DND-41 (cell line): ENCODE measurements at regions not wholly inside any gene's neighbourhood (a gene's known extent, or its start where the extent isn't known, plus 50 kb on each side); places are given as distances from the start of the nearest gene placed in this dataset.
"Not testable (repeated sequence)": the region's sequence is repeated elsewhere in the genome, so short reads cannot be mapped to it uniquely, and the experiment has no call there.

ENCODE experiments used
- ATAC-seq: fragments of 200-7000 bp; cut with Tn5 transposase; 3 replicates; pipeline ENCODE4 v1.9.1; 2021; ENCODE audit warnings: low read depth; ENCODE audit not compliant: insufficient read depth
- DNase-seq: peaks from one replicate; pipeline ENCODE4 v3.0.0-alpha.2; 2020
- H2AFZ ChIP-seq: 2 replicates; pipeline ENCODE4 v1.6.0; 2012; ENCODE audit warnings: low read depth, low read length
- H3K27ac ChIP-seq: 2 replicates; pipeline ENCODE4 v1.5.1; 2012; ENCODE audit warnings: low read length, inconsistent platforms
- H3K27me3 ChIP-seq: fragments of 200-600 bp; sonication (generic); 2 replicates; pipeline ENCODE4 v1.6.0; 2012; ENCODE audit warnings: low read length, mild to moderate bottlenecking, inconsistent platforms; ENCODE audit not compliant: insufficient read depth, poor library complexity
- H3K36me3 ChIP-seq: 2 replicates; pipeline ENCODE4 v1.5.1; 2012; ENCODE audit warnings: low read length, inconsistent platforms; ENCODE audit not compliant: insufficient read depth
- H3K4me1 ChIP-seq: 2 replicates; pipeline ENCODE4 v1.5.1; 2012; ENCODE audit warnings: mild to moderate bottlenecking, low read length; ENCODE audit not compliant: insufficient read depth
- H3K4me2 ChIP-seq: 2 replicates; pipeline ENCODE4 v1.6.0; 2012; ENCODE audit warnings: mild to moderate bottlenecking, moderate library complexity, low read length, inconsistent platforms; ENCODE audit not compliant: insufficient read depth
- H3K4me3 ChIP-seq, 2 experiments: fragments of 200-600 bp in 1 of 2; shearing (Covaris generic) in 1 of 2; 2 replicates each; pipeline ENCODE4 v1.5.1; 2012 to 2016; ENCODE audit warnings: inconsistent platforms in 2 of 2, low read length in 2 of 2, mild to moderate bottlenecking in 2 of 2, low read depth in 1 of 2, moderate library complexity in 1 of 2
- H3K79me2 ChIP-seq: 2 replicates; pipeline ENCODE4 v1.6.0; 2012; ENCODE audit warnings: low read length, inconsistent platforms; ENCODE audit not compliant: insufficient read depth
- H3K9ac ChIP-seq: 2 replicates; pipeline ENCODE4 v1.6.0; 2012; ENCODE audit warnings: low read depth, mild to moderate bottlenecking, inconsistent platforms, low read length, moderate library complexity
- H3K9me3 ChIP-seq: 2 replicates; pipeline ENCODE4 v1.5.1; 2012; ENCODE audit warnings: low read length, moderate library complexity, mild to moderate bottlenecking, inconsistent platforms; ENCODE audit not compliant: insufficient read depth, severe bottlenecking
- H4K20me1 ChIP-seq: 2 replicates; pipeline ENCODE4 v1.6.0; 2012; ENCODE audit warnings: low read length; ENCODE audit not compliant: insufficient read depth
- CTCF ChIP-seq: IDR thresholded peaks from 2 replicates; pipeline ENCODE4 v1.5.1; 2012; ENCODE audit warnings: borderline replicate concordance, low read length, moderate library complexity, mild to moderate bottlenecking; ENCODE audit not compliant: poor library complexity, severe bottlenecking; ENCODE audit errors: extremely low read depth
- EZH2 ChIP-seq: IDR thresholded peaks from 3 replicates; pipeline ENCODE4 v1.6.1; 2012; ENCODE audit warnings: borderline replicate concordance, low read depth, mild to moderate bottlenecking, moderate library complexity, low read length, inconsistent platforms; ENCODE audit not compliant: severe bottlenecking

GRCh38 chr4:71882113-71882841 is 98.4 kb upstream of the GC start:
- Histone ChIP-seq H3K27me3 (no peaks in the 10 kb centered on the region), H3K4me3 (no peak overlapping the region), H3K79me2 (no peaks in the 10 kb centered on the region), H3K9ac (no peak overlapping the region), H3K4me2 (no peak overlapping the region), H3K9me3 (no peaks in the 10 kb centered on the region), H4K20me1 (no peaks in the 10 kb centered on the region), H3K4me1 (no peaks in the 10 kb centered on the region), H2AFZ (no peak overlapping the region), H3K27ac (no peak overlapping the region), H3K36me3 (no peaks in the 10 kb centered on the region)
- ATAC-seq (no peak), DNase-seq (no peak)
- TF ChIP-seq EZH2 (no peak), CTCF (no peak)

GRCh38 chr4:71900366-71900765 is 116.5 kb upstream of the GC start:
- not testable (repeated sequence) for H3K79me2 ChIP-seq, H3K36me3 ChIP-seq, H3K27me3 ChIP-seq, H4K20me1 ChIP-seq, H2AFZ ChIP-seq, H3K9me3 ChIP-seq, DNase-seq, H3K4me1 ChIP-seq, H3K27ac ChIP-seq, H3K9ac ChIP-seq, ATAC-seq, H3K4me3 ChIP-seq, H3K4me2 ChIP-seq

- not testable (repeated sequence) for H3K4me1 ChIP-seq, DNase-seq, H3K4me3 ChIP-seq, H3K79me2 ChIP-seq, H3K9me3 ChIP-seq, H3K36me3 ChIP-seq, H3K27me3 ChIP-seq, H2AFZ ChIP-seq, H3K4me2 ChIP-seq, ATAC-seq, H3K27ac ChIP-seq, H3K9ac ChIP-seq, H4K20me1 ChIP-seq
Measured at GRCh38 chr4:71905594-71905993, 121.7 kb upstream of the GC start.

GRCh38 chr4:71906096-71906495 is 122.2 kb upstream of the GC start:
- H3K36me3 ChIP-seq, result no peaks in the 10 kb centered on the region
- no peaks in the 10 kb centered on the region for H3K79me2 ChIP-seq
- H3K9me3 ChIP-seq, result no peaks in the 10 kb centered on the region
- H3K27ac ChIP-seq, result no peak overlapping the region
- no peaks in the 10 kb centered on the region for H4K20me1 ChIP-seq
- H2AFZ ChIP-seq, result no peak overlapping the region
- no peak overlapping the region for H3K9ac ChIP-seq
- DNase-seq (no peak), ATAC-seq (no peak)
- no peaks in the 10 kb centered on the region for H3K27me3 ChIP-seq
- H3K4me3 ChIP-seq, result no peak overlapping the region
- no peaks in the 10 kb centered on the region for H3K4me1 ChIP-seq
- no peak for TF ChIP-seq CTCF
- TF ChIP-seq EZH2, result no peak
- H3K4me2 ChIP-seq, result no peak overlapping the region
